ENCODE measurements at regions not wholly inside any gene's neighbourhood (a gene's known extent, or its start where the extent isn't known, plus 50 kb on each side); places are given as distances from the start of the nearest gene placed in this dataset.

- no peak overlapping the region for H3K27ac ChIP-seq (replicated peaks)
- DNase-seq (ENCODE audit: low read depth in 1 of 2, low spot score in 1 of 2): no peak
- TF ChIP-seq GABPA (IDR thresholded peaks at IDR 0.05; ENCODE audit: low read depth): no peak
- no peak for TF ChIP-seq REST (IDR thresholded peaks at IDR 0.05; ENCODE audit: insufficient replicate concordance, low read depth)
- TF ChIP-seq, protein P1, sequence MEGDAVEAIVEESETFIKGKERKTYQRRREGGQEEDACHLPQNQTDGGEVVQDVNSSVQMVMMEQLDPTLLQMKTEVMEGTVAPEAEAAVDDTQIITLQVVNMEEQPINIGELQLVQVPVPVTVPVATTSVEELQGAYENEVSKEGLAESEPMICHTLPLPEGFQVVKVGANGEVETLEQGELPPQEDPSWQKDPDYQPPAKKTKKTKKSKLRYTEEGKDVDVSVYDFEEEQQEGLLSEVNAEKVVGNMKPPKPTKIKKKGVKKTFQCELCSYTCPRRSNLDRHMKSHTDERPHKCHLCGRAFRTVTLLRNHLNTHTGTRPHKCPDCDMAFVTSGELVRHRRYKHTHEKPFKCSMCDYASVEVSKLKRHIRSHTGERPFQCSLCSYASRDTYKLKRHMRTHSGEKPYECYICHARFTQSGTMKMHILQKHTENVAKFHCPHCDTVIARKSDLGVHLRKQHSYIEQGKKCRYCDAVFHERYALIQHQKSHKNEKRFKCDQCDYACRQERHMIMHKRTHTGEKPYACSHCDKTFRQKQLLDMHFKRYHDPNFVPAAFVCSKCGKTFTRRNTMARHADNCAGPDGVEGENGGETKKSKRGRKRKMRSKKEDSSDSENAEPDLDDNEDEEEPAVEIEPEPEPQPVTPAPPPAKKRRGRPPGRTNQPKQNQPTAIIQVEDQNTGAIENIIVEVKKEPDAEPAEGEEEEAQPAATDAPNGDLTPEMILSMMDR (IDR thresholded peaks at IDR 0.05; ENCODE audit: insufficient read depth, low read length): no peak
- TF ChIP-seq POLR2AphosphoS5 (IDR thresholded peaks at IDR 0.05; ENCODE audit: low read depth): no peak
- TF ChIP-seq SPI1 (IDR thresholded peaks at IDR 0.05; ENCODE audit: borderline replicate concordance, low read depth): no peak
- no peak overlapping the region for H3K4me3 ChIP-seq (replicated peaks; ENCODE audit: insufficient read depth, low read length)
- H3K27me3 ChIP-seq (ENCODE audit: insufficient read depth, poor library complexity, severe bottlenecking): no peaks in the 10 kb centered on the region
Measured at GRCh38 chr6:81382852-81383251, 369.6 kb downstream of the TENT5A start.

GRCh38 chr6:81381382-81381916, 371.0 kb downstream of the TENT5A start:
- no peaks in the 10 kb centered on the region for H3K27me3 ChIP-seq (ENCODE audit: insufficient read depth, poor library complexity, severe bottlenecking)
- TF ChIP-seq POLR2AphosphoS5 (IDR thresholded peaks at IDR 0.05; ENCODE audit: low read depth): no peak
- no peak for TF ChIP-seq GABPA (IDR thresholded peaks at IDR 0.05; ENCODE audit: low read depth)
- TF ChIP-seq REST (IDR thresholded peaks at IDR 0.05; ENCODE audit: insufficient replicate concordance, low read depth): no peak
- TF ChIP-seq SPI1 (IDR thresholded peaks at IDR 0.05; ENCODE audit: borderline replicate concordance, low read depth): no peak
- TF ChIP-seq, protein P1 (IDR thresholded peaks at IDR 0.05; ENCODE audit: insufficient read depth, low read length): no peak
- no peak for DNase-seq (ENCODE audit: low read depth in 1 of 2, low spot score in 1 of 2)

DNA sequence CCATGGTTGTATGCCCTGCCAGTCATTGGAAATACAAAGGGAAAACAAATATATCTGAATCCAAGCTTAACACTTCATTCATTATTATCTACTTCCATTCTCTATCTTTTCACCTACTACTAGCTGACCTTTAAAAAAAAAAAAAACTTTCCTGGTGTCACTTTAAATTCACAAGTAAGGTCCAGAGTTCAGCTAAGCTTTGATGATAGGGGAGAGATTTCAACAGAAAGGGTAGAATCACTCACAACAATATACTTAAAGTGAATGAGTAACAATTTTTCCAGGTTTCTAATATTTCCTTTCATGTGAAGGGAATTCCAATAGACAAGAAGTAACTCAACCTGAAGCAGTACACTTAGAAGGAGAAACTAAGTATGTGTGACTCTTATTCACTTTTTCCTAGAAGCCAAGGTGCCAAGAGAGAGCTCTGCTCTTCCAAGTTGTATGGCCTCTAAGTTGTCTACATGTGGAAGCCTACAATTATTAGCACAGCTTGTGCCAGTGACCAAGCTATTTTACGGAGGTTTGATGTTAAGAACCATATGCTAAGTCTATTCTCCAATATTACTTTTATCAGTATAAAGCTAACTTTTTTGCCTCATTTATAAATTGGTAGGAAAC, 371.7 kb downstream of the TENT5A start:
- no peak for TF ChIP-seq POLR2AphosphoS5 (IDR thresholded peaks at IDR 0.05; ENCODE audit: low read depth)
- TF ChIP-seq REST (IDR thresholded peaks at IDR 0.05; ENCODE audit: insufficient replicate concordance, low read depth): no peak
- TF ChIP-seq, protein P1 (IDR thresholded peaks at IDR 0.05; ENCODE audit: insufficient read depth, low read length): no peak
- TF ChIP-seq SPI1 (IDR thresholded peaks at IDR 0.05; ENCODE audit: borderline replicate concordance, low read depth): no peak
- TF ChIP-seq GABPA (IDR thresholded peaks at IDR 0.05; ENCODE audit: low read depth): no peak
- H3K4me3 ChIP-seq (replicated peaks; ENCODE audit: insufficient read depth, low read length): no peak overlapping the region
- H3K27me3 ChIP-seq (ENCODE audit: insufficient read depth, poor library complexity, severe bottlenecking): no peaks in the 10 kb centered on the region
- no peak for DNase-seq (ENCODE audit: low read depth in 1 of 2, low spot score in 1 of 2)
- H3K27ac ChIP-seq (replicated peaks): no peak overlapping the region

More at GRCh38 chr6:81381382-81381916, 371.0 kb downstream of the TENT5A start:
- Histone ChIP-seq H3K4me3 (replicated peaks; ENCODE audit: insufficient read depth, low read length) (no peak overlapping the region), H3K27ac (replicated peaks) (no peak overlapping the region)

All from HL-60 (cell line).